Kidney (tissue), 13 donors: ENCODE measurements at regions not wholly inside any gene's neighbourhood (a gene's known extent, or its start where the extent isn't known, plus 50 kb on each side); places are given as distances from the start of the nearest gene placed in this dataset.

ENCODE experiments used
- DNase-seq, 5 donors: peaks; one replicate each; pipeline ENCODE4 v3.0.0-alpha.2; 2013 to 2020
- FAIRE-seq: peaks from 2 replicates; lab custom pipeline; 2012; peaks lifted over from hg19 to GRCh38; lab: Jason Lieb, UNC
- H3K27ac ChIP-seq, 2 donors: one replicate each; pipeline ENCODE4 v1.7.0; 2013; ENCODE audit warnings: low read depth in 2 of 2, low read length in 2 of 2, inconsistent platforms in 1 of 2
- H3K27me3 ChIP-seq: one replicate; pipeline ENCODE4 v1.7.1; 2013; ENCODE audit warnings: low read length, inconsistent platforms; ENCODE audit not compliant: control insufficient read depth, insufficient read depth
- H3K36me3 ChIP-seq, 3 donors: one replicate each; pipeline versions ENCODE4 v1.7.0 to v1.7.1; 2013; ENCODE audit warnings: low read length in 3 of 3, control low read depth in 1 of 3, inconsistent platforms in 1 of 3; ENCODE audit not compliant: insufficient read depth in 3 of 3, control insufficient read depth in 2 of 3
- H3K4me1 ChIP-seq, 3 donors: one replicate each; pipeline versions ENCODE4 v1.7.0 to v1.7.1; 2013; ENCODE audit warnings: low read length in 3 of 3, inconsistent platforms in 1 of 3, low read depth in 1 of 3; ENCODE audit not compliant: control insufficient read depth in 2 of 3, insufficient read depth in 2 of 3
- H3K4me3 ChIP-seq, 3 donors: one replicate each; pipeline versions ENCODE4 v1.7.0 to v1.8.1; 2013; ENCODE audit warnings: low read length in 3 of 3, control low read depth in 1 of 3, inconsistent platforms in 1 of 3
- H3K9ac ChIP-seq, 3 donors: one replicate each; pipeline versions ENCODE4 v1.7.0 to v1.7.1; 2013; ENCODE audit warnings: low read length in 3 of 3, control low read depth in 1 of 3, inconsistent platforms in 1 of 3
- H3K9me3 ChIP-seq, 3 donors: one replicate each; pipeline versions ENCODE4 v1.7.0 to v1.7.1; 2013; ENCODE audit warnings: low read length in 3 of 3, control low read depth in 1 of 3, inconsistent platforms in 1 of 3; ENCODE audit not compliant: control insufficient read depth in 2 of 3, insufficient read depth in 1 of 3
- CTCF ChIP-seq: IDR thresholded peaks from 3 replicates; pipeline ENCODE4 v1.5.1; 2012; ENCODE audit warnings: mild to moderate bottlenecking, moderate library complexity, borderline replicate concordance; ENCODE audit not compliant: insufficient read depth; ENCODE audit errors: extremely low read depth
- intact Hi-C: fragments of 100-400 bp; cut with DNase I; formaldehyde crosslinking; loops from one replicate; pipeline ENCODE4 v1.11.1; 2022
- donor health status: control.
- donor health status: control.
- donor health status: control.
- donor health status: control.
- donor health status: control.
- donor health status: DM: yes; HTN: yes; CAD: no.
- donor health status: Normal renal cell carcinoma (clear cell type).

DNA sequence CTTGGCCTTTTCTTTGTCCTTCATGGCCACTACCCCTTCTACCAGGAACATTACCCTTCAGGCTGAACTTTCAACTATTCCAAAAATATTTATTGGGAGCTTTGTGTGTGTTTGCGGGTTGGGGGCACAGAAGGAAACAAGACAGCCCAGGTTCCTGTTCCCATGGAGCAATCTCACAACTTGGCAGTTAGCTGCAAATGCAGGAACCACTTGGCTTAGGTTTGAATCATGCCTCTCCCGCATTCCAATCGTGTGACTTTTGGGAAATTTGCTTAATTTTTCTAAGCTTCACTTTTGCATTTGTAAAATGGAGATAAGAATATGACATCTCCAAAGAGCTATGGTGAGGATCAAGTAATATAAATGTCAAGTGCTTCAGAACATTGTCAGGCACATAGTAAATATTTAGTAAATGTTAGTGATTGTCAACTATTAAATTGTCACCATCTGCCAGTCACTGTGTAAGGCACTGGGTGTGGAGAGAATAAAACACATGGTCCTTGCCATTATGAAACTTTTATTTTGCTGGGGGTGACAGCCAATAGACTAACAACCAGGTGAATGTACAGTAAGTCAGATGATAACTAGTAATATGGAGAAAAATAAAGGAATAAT is 277.1 kb downstream of the SNX13 start:
- no peak for TF ChIP-seq CTCF
- Histone ChIP-seq H3K27ac (no peak overlapping the region), H3K4me1 (peaks cover 0 to 3% (median 0%) of the 10 kb centered on the region in 3 donors), H3K27me3 (no peaks in the 10 kb centered on the region), H3K9me3 (no peaks in the 10 kb centered on the region), H3K4me3 (no peak overlapping the region), H3K36me3 (no peaks in the 10 kb centered on the region), H3K9ac (no peak overlapping the region)
- intact Hi-C loops = no loop called here
- no peak for FAIRE-seq
- DNase-seq = no peak

DNA sequence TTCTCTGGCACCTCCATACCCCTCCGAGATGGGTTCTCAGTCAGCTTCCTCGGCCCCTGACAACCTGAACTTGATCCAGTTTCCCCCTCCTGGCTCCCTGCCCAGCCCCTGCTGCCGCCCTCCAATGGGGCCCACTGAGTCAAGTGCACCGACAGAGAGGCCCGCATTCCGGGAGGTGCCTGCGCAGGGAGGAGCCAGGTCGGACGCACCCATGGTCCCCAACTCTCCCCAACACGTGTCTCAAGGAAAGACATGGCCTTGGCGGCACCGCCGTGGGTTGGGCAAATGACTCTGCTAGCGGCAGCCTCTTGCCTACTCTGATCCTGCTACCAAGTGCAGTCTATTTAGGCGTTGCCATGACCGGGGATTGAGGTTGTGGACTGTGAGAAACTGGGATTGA is 275.3 kb downstream of the SNX13 start:
- FAIRE-seq (no peak), DNase-seq (peak in 1 of 5 donors; percentile 61)
- intact Hi-C loops = no loop called here

DNA sequence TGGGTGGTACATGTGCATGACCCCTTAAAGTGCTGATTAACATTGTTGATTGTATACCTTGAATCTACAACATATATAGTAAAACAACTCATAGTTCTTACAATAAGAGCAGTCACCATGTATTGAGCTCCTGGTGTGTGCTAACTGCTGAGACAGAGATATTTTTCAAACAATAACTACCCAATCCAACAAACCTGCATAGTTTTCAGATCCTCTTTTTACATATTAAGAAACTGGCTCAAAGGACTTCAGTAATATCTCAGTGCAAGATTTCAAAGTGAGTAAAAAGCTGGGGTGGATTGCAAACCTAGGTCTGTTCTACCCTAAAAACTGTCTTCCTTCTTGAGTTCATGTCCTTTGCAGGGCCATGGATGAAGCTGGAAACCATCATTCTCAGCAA is 272.2 kb downstream of the SNX13 start:
- TF ChIP-seq CTCF = no peak
- no peaks in the 10 kb centered on the region for H3K9me3 ChIP-seq
- no peak overlapping the region for H3K4me3 ChIP-seq
- DNase-seq (no peak), FAIRE-seq (no peak)
- no peak overlapping the region for H3K9ac ChIP-seq
- H3K36me3 ChIP-seq = no peaks in the 10 kb centered on the region
- H3K27ac ChIP-seq = no peak overlapping the region
- H3K4me1 ChIP-seq = no peaks in the 10 kb centered on the region
- intact Hi-C loops = no loop called here
- no peaks in the 10 kb centered on the region for H3K27me3 ChIP-seq

More for the DNA sequence above, 275.3 kb downstream of the SNX13 start:
- H3K27me3 ChIP-seq = no peaks in the 10 kb centered on the region
- no peak overlapping the region for H3K27ac ChIP-seq
- H3K36me3 ChIP-seq = no peaks in the 10 kb centered on the region
- peaks cover 0 to 3% (median 0%) of the 10 kb centered on the region in 3 donors for H3K4me1 ChIP-seq
- no peak for TF ChIP-seq CTCF
- no peak overlapping the region for H3K9ac ChIP-seq
- no peaks in the 10 kb centered on the region for H3K9me3 ChIP-seq
- H3K4me3 ChIP-seq = no peak overlapping the region

- H3K9ac ChIP-seq = no peak overlapping the region
- peaks cover 0 to 2% (median 0%) of the 10 kb centered on the region in 3 donors for H3K4me1 ChIP-seq
- H3K4me3 ChIP-seq = no peak overlapping the region
- FAIRE-seq = no peak
- DNase-seq = no peak
- intact Hi-C loops = no loop called here
- no peaks in the 10 kb centered on the region for H3K27me3 ChIP-seq
- H3K36me3 ChIP-seq = no peaks in the 10 kb centered on the region
- no peak overlapping the region for H3K27ac ChIP-seq
- TF ChIP-seq CTCF = no peak
- H3K9me3 ChIP-seq = no peaks in the 10 kb centered on the region
These were observed 271.1 kb downstream of the SNX13 start for GRCh38 chr7:17669204-17669603.
